Embryonic facial prominence (tissue), 1 donor: ENCODE measurements at regions not wholly inside any gene's neighbourhood (a gene's known extent, or its start where the extent isn't known, plus 50 kb on each side); places are given as distances from the start of the nearest gene placed in this dataset.

Experiments used
- DNase-seq: peaks from one replicate; pipeline ENCODE4 v3.0.0-alpha.2; 2016; ENCODE audit errors: extremely low spot score

DNA sequence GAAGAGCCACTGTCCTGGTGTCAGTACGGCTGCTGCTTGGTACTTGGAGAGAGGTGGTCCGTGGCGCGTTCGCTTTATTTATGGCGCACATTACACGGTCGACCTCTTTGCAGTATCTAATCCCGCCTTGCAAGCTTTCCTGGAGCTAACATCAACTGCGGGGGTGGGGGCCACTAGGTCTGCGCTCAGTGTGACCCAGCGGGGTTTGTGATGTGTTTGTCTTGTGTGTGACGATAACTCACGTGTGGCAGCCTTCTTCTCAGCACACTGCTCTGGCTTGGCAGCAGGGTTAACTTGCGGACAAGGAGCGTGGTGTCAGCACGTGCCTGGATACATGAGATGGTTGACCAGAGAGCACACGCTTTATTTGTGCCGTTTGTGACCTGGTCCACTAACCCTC lies 122.2 kb upstream of the RTL1 start:
- DNase-seq, result no peak

DNA sequence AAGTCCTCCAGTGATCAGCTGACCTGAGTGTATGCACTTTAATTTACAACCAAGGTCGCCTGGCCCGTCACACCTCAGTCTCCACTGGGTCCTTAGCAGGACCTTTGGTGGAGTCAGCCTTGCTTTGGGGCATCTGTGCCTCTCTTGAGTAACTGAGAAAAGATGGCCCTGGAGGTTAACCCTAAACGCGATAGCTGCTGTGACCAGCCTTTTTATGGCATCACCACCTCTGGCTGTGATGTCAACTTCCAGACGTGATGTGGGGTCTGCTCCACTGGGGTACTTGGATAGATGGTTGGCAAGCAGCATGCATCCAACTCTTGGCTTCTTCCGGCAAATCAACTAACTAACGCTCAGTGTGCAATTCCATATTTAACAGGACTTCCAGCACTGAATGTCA lies 122.8 kb upstream of the RTL1 start:
- DNase-seq, result no peak

DNA sequence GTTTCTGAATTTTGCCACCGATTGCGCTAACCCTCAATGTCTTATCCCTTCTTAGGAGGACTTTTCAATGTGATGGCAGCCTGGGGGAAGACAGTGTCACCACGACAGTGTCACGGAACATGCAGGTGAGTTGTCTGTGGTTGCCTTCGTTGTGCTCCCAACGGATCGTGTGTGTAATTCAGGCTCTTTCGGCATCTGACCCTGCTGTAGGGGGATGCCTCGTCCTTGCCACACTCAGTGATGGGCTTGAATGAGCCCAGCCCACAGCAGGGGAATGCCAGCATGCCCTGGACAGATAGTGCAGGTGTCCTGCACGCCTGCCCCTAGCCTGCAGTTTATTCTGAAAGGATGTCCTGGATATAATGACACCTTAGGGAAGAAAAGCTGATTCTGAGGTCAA lies 123.8 kb upstream of the RTL1 start:
- no peak for DNase-seq

DNA sequence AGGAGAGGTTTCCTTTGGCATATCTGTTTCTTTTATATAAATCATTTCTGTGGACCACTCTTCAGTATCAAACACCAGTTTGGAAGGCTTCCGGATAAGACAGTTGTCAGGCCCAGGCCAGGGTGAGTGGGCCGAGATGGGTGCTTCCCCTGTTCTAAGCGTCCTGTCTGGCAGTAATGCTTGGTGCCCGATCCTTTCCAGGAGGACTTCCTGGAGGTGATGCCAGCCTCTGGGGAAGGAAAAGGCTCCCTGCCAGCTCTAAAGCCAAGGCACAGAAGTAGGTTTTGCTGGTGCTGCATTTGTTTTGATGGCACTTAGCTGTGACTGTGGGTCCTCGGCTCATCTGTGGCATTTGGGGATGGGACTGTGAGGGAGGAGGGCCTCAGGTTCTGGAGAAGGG lies 124.4 kb upstream of the RTL1 start:
- DNase-seq, result no peak

DNA sequence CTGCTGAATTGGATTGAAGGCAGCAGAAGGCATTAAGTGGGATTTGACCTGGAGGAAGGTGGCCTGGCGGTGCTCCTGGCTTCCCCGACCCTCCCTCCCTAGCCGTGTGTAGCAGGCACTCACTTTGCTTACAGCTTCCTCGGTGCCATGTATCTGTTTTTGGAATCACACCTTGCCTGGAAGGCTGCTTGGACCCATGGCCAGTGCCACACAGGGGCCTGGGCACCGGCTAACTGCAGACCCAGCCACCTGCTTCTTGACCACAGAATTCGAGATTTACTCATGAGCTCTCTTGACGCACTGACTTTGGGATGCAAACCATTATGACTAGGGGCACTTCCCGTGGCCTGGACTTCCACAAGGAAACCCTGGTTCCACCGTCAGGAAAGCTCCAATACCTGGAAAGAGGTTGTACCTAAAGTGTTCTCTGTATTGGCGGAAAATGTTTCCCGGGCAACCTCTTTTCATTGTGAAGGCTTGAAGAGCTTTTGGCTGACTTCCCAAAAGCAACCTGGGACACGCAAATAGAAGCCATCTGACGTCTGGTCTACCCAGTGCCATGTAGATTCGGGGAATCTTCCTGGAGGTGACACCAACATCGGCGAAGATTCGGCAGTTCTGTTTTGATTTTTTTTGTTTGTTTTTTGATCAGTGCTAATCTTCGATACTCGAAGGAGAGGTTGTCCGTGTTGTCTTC lies 125.6 kb upstream of the RTL1 start:
- DNase-seq, result no peak

DNA sequence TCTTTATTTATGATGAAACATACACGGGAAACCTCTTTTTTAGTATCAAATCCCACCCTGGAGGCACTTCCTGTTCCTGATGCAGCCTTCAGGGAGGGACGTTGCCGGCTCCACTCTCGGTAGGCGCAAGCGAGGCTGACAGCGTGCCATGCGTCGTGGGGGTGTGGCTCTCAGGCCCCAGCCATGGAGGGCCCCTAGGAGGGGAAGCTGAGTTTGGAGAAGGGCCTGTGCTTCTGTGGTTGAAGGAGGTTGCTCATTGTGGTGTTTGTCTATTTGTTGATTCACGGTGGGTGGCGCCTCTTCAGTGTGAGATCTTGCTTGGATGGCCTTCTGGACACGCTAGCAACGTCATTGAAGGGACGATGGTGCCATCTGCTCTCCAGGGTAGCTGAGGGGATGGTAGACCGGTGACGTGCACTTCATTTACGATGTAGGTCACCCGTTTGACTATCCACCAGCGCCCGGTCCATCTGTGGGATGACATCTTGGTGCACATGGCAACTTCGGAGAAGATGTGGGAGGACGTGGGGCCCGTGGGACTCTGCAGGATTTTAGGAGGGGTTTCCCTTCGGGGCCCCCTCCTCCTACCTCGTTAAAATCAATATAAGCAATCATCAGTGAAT lies 126.3 kb upstream of the RTL1 start:
- DNase-seq, result no peak

DNA sequence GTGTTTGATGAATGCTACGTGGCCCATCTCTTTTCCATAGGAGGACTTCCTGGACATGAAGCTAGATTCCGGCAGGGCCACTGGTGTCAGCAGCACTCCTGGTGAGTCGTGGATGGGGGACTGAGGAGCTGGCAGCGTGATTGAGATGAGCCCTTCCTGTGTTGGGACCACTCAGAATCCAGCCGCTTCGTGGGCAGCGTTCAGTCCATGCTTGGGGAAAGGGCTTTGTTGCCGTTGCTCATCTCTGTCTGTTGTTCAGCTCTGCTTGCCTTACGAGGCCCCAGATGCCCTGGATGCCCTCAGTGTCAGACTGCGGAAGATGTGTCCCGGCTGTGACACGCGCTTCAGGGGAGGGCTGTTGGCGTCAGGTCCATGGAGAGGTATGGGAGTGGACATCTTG lies 127.1 kb upstream of the RTL1 start:
- DNase-seq, result no peak

DNA sequence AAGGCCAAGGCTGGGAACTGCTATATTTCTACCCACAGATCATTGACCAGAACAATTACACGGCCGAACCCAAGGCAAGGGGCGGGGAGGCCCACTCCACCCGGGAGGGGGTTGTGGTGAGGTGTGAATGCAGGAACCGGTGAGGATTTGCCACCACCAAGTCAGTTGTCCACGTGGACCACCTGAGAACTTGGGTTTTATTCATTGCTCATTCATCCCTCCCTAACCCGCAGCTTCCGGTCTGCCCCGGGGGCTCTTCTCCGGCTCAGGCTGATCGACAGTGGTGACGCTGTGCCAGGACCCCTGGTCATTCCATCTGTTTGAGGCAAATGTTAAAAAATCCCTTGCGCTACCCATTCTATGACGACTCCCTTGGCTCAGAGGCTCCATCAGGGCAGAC lies 127.7 kb upstream of the RTL1 start:
- no peak for DNase-seq

DNA sequence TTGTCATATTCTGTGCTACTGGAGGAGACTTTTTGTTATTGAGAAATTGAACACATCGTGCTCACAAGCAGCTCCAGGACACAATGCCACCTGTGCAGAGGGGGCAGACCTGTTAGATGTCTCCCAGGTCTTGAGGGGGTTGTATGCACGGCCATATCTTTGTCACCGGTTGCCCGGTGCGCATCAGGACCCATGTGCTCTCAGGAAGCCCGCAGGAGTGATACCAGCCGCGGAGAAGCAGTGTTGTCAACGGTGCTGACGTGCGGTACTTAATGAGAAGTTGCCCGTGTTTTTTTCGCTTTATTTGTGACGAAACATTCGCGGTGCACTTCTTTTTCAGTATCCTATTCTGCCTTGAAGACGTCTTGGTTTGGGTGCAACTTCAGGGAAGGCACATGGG lies 128.2 kb upstream of the RTL1 start:
- no peak for DNase-seq

DNA sequence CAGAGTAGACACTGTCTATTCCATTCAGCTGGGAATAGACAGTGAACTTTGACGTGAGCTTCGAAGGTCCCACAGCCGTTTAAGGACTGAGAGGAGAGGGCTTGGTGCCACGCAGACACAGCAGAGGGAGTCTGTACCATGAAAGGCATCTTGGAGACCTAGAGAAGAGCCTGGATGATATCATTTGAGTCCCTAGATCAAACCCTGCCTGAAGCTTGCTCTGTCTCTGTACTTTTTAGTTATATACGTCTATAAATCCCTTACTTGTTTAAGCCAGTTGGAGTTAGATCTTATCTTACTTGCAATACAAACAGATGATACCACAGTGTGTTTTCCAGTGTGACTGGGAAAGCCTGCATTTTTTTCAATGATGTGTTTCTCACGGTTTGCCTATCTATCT lies 128.9 kb upstream of the RTL1 start:
- DNase-seq, result no peak

DNA sequence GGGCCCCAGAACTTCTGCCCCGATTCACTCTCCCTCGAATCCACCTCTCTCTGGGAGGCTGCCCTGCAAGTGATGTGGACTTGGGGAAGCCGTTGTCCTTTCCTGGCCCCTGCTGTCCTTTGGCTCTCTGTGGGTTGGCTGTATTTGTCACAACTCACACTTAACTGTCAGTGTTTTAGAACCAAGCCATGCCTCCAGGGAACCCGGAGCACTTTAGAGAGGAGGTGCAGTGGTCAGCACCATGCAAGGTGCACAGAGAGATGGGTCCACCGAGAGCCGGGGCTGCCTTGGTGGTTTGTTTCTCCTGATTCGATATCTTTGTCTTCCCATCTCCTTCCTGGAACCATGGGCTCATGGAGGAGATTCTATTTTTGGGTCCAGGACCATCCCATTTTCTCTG lies 129.5 kb upstream of the RTL1 start:
- no peak for DNase-seq

DNA sequence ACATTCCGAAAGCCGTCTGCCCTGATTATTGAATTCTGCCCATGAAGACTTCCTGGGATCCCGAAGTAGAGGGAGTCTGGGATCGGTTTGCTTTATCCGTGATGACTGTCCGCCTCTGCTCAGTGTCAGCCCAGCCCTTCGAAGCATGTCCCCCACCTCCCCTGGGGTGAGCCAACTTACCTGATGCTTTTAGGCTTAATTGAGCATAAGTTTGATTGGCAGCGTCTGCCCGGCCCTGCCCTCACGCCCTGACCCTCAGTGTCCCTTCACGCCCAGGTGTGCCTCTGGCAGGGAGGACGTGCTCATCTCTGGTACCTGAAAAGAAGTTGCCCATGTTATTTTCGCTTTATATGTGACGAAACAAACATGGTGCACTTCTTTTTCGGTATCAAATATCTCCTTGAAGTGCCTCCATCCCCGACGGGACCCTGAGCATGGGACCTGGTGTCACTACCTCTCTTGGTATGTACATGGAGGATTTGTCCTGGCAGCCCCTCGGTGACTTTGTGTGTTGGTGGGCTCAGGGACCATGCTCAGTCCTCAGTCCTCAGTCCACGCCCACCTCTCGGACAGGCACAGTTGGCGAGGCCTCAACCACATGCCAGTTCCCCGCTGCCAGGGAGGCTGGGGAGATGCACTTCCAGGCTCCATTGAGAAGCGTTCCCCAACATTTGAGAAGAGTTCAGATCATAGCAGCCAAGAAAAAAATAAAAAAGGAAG lies 130.1 kb upstream of the RTL1 start:
- DNase-seq, result no peak

DNA sequence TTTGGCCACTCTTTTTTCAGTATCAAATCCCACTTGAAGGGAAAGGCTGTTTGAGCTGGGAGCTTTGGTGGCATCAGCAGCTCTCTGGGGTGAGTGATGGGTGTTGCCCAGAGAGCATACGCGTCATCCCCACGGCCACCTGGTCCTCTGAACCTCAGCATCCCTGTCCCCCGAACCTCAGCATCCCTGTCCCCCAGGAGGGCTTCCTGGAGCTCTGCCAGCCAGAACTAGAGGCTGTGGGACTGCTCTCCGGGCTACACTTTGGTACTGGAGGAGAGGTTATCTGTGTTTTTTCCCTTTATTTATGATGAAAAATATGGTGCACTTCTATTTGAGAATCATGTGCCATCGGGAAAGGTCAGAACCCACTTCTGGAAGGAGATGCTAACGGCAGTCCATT lies 131.5 kb upstream of the RTL1 start:
- no peak for DNase-seq

DNA sequence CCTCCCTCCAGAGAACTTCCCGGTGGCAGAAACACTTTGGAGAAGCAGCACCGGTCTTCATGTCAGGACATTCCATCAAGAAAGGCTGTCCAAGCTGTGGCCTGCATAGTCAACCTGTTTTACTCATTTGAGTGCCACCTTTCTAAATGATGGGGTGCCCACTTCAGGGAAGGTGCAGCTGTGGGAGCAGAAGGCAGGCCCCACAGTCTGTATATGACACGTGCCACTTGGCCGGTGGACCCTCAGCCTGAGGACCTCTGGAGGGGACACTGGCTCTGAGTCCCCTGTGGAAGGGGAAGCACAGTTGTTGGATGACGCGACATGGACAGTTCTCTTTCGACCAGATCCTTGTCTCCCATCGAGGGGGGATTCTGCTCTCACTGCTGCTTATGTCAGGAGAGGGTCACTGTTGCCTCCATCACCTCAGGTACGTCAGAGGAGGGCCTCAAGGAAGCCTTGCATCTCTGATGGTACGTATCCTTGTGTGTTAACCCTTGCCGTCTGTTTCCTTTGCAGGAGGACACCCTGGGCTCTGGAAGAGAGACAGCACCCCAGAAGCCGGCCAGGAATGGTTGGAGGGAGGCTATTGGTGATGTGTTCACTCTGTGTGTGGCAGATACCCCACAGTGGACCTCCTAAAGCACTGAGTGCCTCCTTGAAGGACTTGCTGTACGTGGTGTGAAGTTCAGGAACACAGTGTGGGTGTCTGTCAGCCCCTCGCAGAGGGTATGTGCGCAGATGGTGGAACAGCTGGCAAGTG lies 132.1 kb upstream of the RTL1 start:
- DNase-seq, result no peak

DNA sequence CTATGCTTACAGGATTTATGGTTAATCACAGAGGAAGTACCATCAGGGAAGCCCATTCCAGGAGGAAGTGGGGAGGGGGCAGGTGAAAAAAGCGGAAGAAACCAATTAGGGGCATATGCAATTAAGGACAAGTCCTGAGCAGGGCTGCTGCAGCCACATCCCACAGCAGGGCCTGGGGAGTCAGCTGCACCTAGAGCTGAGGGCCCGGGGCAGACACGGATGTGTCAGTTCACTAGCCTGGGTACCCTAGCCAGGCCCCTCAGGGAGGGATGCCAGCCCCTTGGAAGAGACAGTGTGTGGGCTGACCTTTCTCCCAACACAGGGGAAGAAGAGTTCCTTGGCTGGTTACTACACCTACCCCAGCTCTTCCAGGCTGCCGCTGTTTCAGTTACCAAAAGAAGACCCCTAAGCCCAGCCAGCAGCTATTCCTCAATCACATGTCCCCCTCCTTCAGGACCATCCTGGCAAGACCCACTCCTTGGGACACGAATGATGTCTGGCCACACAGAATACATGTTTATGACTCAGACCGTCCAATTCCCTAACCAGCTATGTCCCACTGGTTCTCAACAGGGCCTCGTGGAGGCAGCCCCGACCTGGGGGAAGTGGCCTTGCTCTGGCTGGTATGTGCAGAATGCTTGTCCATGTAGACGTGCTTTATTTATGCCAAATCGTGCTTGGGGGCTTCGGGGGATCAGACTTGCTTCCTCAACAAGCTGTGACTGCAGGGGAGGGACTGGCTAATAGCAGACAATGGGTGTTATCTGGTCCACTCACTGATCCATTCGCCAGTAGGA lies 133.7 kb upstream of the RTL1 start:
- no peak for DNase-seq

DNA sequence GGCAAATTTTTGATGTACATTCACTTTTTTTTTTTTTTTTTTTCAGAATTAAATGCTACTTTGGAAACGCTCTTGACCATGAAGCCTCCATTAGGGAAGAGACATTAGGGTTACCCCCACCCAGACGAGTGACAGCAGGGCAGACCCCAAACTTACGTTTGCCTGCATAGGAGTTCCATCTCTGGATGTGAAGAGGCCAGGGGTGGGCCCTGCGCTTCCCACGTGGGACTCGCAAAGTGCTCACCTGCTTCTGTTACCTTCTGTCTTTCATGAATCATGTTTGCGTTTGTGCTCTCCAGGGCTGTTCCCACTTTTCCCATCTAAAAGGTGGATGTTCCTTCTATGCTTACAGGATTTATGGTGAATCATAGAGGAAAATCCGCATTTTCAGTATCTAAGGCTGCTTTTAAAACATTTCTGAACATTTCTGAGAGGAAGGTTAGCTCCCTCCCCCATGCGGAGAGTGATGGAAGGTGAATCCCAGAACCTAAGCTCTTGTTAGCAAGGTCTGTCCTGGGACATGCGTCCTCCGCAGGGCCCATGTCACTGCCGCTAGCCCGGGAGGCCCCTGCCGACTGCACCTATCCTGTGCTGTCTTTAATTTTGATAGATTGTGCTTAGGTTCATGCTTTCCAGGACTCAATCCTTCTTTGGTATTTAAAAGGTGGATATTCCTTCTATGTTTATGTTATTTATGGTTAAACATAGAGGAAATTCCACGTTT lies 135.7 kb upstream of the RTL1 start:
- no peak for DNase-seq

DNA sequence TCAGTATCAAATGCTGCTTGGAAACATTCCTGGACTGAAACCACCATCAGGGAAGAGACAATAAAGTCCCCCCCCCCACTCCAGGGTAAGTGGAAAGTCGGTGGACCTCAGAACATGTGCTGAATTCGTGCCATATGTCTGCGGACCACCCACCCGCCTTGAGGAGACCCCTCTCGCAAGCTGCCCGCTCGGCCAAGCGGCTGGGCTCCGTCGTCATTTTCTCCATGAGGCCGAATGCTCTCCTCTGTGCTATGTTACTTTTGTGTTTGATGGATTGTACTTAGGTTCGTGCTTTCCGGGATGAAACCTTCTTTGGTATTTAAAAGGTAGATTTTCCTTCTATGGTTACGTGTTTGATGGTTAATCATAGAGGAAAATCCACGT lies 136.2 kb upstream of the RTL1 start:
- DNase-seq, result no peak

DNA sequence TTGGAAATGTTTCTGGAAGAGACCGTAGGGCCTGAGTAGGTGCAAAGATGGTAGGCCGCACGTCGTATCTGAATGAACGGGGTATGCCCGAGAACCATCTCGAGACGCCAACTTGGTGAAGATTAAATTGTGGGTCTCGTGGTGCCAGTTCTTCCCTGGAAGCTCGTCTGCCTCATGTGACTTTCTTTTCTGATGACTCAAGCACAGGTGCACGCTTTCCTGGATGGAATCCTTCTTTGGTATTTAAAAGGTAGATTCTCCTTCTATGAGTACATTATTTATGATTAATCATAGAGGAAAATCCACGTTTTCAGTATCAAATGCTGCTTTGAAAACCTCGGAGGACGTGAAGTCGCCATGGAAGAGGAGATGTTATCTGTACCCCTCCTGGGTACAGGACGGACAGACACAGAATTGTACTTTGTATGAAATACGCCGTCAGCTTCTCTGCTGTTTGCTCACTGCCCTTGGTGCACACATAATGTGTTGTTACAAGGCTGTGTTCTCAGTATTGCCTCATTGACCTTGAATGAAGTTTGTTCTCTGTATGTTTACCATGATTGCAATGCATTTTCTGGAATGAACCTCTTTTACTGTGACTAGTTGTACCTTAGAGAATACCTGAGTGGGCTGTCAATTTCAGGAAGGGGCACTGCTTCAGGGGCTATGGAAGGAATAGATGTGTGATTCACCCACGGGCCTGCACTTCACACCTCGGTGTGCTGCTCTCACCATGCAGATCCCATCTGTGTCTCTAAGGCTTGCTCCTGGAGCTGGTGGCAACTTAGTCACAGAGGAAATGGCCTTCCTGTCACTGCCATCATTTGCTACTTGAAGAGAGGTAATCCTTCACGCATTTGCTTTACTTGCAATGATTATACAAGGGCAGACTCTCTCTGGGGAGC lies 137.3 kb upstream of the RTL1 start:
- DNase-seq, result no peak

DNA sequence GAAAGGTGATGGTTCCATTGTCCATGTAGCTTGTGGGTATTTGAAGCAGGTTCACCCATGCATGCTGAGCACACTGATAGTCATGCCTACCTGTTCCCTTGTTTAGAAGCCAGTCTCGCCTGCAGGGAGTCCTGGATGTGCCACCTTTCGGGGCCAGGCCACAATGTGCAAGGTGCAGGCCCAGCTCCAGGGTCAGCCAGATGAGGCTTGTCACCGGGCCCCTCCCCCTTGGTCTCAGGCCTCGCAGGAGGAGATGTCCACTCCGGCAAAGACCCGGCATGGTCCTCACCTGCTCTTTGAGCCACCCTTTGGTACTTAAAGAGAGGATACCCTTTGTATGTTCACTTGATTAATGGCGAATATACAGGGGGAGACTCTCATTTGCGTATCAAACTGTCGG lies 140.4 kb upstream of the RTL1 start:
- DNase-seq, result no peak

DNA sequence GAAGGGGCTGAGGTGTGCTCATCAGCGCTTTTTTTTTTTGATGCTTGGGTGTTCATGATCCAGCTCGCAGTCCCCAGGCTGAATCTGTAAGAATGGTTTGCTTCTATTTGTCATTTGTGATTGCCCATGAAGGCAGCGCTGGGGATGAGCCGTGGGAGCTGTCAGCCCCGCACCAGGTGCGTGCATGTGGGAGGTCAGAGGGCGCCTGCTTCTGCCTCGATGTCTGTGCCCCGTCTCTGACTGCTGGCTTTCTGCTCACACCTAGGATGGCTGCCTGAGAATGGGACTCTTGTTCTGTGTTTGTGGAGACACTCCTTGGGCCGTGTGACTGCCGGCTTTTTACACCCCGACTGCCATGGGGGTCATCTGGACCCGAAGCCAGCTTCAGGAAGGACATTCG lies 141.2 kb upstream of the RTL1 start:
- no peak for DNase-seq
